ENCODE measurements at regions not wholly inside any gene's neighbourhood (a gene's known extent, or its start where the extent isn't known, plus 50 kb on each side); places are given as distances from the start of the nearest gene placed in this dataset.

GRCh38 chr10:118102121-118102520, 55.4 kb upstream of the RAB11FIP2 start:
- no peak for DNase-seq

DNA sequence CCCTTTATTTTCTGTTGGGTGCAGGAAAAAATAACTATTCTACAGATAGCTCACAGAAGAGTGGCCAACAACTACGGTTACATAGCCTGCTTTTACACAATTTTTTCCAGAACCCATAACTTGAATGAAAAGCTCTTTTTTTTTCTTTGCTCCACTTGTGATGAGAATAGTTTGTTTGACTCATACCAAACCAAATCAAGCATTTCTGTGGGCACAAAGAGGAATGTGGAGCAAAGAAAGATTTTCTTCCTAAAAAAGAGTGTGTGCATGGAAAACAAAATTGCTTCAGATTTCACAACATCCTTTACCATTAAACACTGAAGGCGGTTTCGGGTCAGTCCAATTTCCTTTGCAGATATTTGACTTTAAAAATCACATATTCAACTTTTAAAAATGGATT, 54.8 kb upstream of the RAB11FIP2 start:
- no peak for DNase-seq
